HEK293T (cell line): ENCODE measurements at regions not wholly inside any gene's neighbourhood (a gene's known extent, or its start where the extent isn't known, plus 50 kb on each side); places are given as distances from the start of the nearest gene placed in this dataset.

Experiments
- SP1 ChIP-seq: fragments of 450-650 bp; IDR thresholded peaks from 2 replicates; pipeline ENCODE4 v1.6.1; 2017
- TF ChIP-seq, protein P1 (sequence below): fragments of 450-650 bp; IDR thresholded peaks from 2 replicates; pipeline ENCODE4 v1.6.1; 2016

DNA sequence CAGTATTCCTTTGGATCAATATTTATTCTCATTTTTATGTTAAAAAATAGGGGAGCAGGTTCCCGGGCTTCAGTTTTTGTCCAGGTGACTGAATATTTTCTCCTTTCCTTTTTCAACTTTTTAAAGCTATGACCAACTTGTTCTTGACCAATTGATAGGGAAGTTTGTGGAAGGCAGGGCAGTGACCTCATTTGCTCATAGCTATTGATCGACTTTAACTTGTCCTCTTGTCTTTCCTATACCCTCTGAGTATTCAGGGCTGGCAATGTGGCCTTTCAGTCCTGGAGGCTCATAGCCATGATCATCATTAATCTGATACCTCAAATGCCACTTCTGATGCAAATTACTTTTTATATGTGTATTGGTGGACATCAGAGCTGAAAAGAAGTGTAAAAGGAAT, 448.8 kb downstream of the KIF16B start:
- no peak for TF ChIP-seq SP1
- TF ChIP-seq, protein P1, sequence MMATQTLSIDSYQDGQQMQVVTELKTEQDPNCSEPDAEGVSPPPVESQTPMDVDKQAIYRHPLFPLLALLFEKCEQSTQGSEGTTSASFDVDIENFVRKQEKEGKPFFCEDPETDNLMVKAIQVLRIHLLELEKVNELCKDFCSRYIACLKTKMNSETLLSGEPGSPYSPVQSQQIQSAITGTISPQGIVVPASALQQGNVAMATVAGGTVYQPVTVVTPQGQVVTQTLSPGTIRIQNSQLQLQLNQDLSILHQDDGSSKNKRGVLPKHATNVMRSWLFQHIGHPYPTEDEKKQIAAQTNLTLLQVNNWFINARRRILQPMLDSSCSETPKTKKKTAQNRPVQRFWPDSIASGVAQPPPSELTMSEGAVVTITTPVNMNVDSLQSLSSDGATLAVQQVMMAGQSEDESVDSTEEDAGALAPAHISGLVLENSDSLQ: no peak
